Ovary (tissue), 7 donors: ENCODE measurements at regions not wholly inside any gene's neighbourhood (a gene's known extent, or its start where the extent isn't known, plus 50 kb on each side); places are given as distances from the start of the nearest gene placed in this dataset.

Source experiments
- DNase-seq, 5 donors: peaks; one replicate each; pipeline ENCODE4 v3.0.0-alpha.2; 2019 to 2020
- H3K27ac ChIP-seq, 2 donors: fragments of 200-600 bp; one replicate each; pipeline versions ENCODE4 v1.5.1 to v1.8.0; 2019 to 2022
- H3K27me3 ChIP-seq: fragments of 200-600 bp; one replicate; pipeline ENCODE4 v1.8.0; 2022
- H3K36me3 ChIP-seq: fragments of 200-600 bp; sonication (generic); one replicate; pipeline ENCODE4 v1.5.1; 2019
- H3K4me1 ChIP-seq: one replicate; pipeline ENCODE4 v1.8.1; 2013; ENCODE audit warnings: mild to moderate bottlenecking, moderate library complexity; ENCODE audit not compliant: insufficient read depth
- H3K4me3 ChIP-seq: fragments of 200-600 bp; sonication (generic); one replicate; pipeline ENCODE4 v1.5.1; 2017
- H3K9me3 ChIP-seq, 2 donors: fragments of 200-600 bp in 1 of 2; sonication (generic) in 1 of 2; one replicate each; pipeline versions ENCODE4 v1.5.1 to v1.8.1; 2013 to 2019; ENCODE audit warnings: mild to moderate bottlenecking in 1 of 2, moderate library complexity in 1 of 2
- CTCF ChIP-seq, 3 donors: fragments of 450-650 bp in 2 of 3; fragments of 200-600 bp in 1 of 3; IDR thresholded peaks; one replicate each; pipeline versions ENCODE4 v1.5.1 to v1.8.0; 2016 to 2022; ENCODE audit warnings: antibody characterized with exemption in 3 of 3, mild to moderate bottlenecking in 1 of 3
- EP300 ChIP-seq: sonication (generic); formaldehyde crosslinking; IDR thresholded peaks from one replicate; pipeline ENCODE4 v1.6.1; 2017; ENCODE audit warnings: antibody characterized with exemption
- POLR2A ChIP-seq: fragments of 450-650 bp; IDR thresholded peaks from one replicate; pipeline ENCODE4 v1.6.1; 2017; ENCODE audit warnings: antibody characterized with exemption, mild to moderate bottlenecking, moderate library complexity
- WGBS, 3 donors: extraction: QIAGEN DNeasy Blood & Tissue Kit in 1 of 3; methylation state at CpG; one replicate each; pipeline versions ENCODE4 v1.1.5 to v1.1.7; 2013 to 2017; 5-methylcytosine and 5-hydroxymethylcytosine counted together
- intact Hi-C, 4 donors: fragments of 100-400 bp; cut with DNase I; formaldehyde crosslinking; loops; one replicate each; pipeline versions ENCODE4 v1.11.0 to v1.15.1; 2022 to 2023
- donor health status: DM: no; HTN: no; CAD: no; lungs with moderate emphysema.
- donor health status: DM: no; HTN: no; CAD: no.
- donor health status: Bipolar disorder and iron deficiency.
- donor health status: DM: no; HTN: no; CAD: no.
- donor health status: DM: yes; HTN: yes; CAD: no.

- no peak overlapping the region for H3K27ac ChIP-seq
- intact Hi-C loops = no loop called here
- 34 to 53% (median 47%) methylated on average over 5 of the region's 5 CpGs for WGBS, 3 donors
- no peaks in the 10 kb centered on the region for H3K36me3 ChIP-seq
- no peaks in the 10 kb centered on the region for H3K9me3 ChIP-seq
- H3K4me1 ChIP-seq = no peaks in the 10 kb centered on the region
- no peak for TF ChIP-seq EP300
- H3K4me3 ChIP-seq = no peak overlapping the region
- DNase-seq = no peak
- no peaks in the 10 kb centered on the region for H3K27me3 ChIP-seq
Measured at GRCh38 chr4:10897076-10897475, 212.5 kb upstream of the CLNK start.

- intact Hi-C loops = no loop called here
- peak in 1 of 5 donors; percentile 16 for DNase-seq
- Histone ChIP-seq H3K9me3 (no peaks in the 10 kb centered on the region), H3K4me1 (no peaks in the 10 kb centered on the region), H3K27me3 (no peaks in the 10 kb centered on the region), H3K36me3 (no peaks in the 10 kb centered on the region), H3K4me3 (no peak overlapping the region), H3K27ac (no peak overlapping the region)
- WGBS, 3 donors = 78 to 95% (median 89%) methylated on average over 2 of the region's 2 CpGs
- TF ChIP-seq EP300 (no peak), CTCF (IDR thresholded peaks at IDR 0.05) (peak in 1 of 3 donors; percentile 24), POLR2A (no peak)
Measured at GRCh38 chr4:10893395-10893794, 208.8 kb upstream of the CLNK start.

- WGBS, 3 donors = 35 to 50% (median 35%) methylated on average over 2 of the region's 2 CpGs
- DNase-seq = no peak
Measured at GRCh38 chr4:10891866-10892265, 207.3 kb upstream of the CLNK start.

DNA sequence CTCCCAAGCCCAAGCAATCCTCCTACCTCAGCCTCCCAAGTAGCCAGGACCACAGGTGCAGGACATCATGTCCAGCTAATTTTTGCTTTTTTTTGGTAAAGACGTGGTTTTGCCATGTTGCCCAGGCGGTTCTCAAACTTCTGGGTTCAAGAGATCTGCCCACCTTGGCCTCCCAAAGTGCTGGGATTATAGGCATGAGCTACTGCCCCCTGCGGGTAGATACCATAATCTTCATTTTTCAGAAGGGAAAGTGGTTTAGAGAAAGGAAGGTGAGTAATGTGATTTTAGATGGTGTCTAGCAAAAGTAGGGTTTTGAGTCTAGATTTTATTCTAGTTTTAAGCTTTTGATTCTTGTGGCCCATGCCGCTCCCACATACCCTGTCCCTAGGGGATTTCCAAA is 205.3 kb upstream of the CLNK start:
- Histone ChIP-seq H3K9me3 (no peaks in the 10 kb centered on the region), H3K27ac (no peak overlapping the region), H3K27me3 (no peaks in the 10 kb centered on the region), H3K36me3 (no peaks in the 10 kb centered on the region), H3K4me3 (no peak overlapping the region), H3K4me1 (no peaks in the 10 kb centered on the region)
- intact Hi-C loops = no loop called here
- no peak for TF ChIP-seq EP300
- TF ChIP-seq CTCF (IDR thresholded peaks at IDR 0.05) = no peak
- TF ChIP-seq POLR2A = no peak
- no peak for DNase-seq
- 86 to 96% (median 92%) methylated on average over 4 of the region's 4 CpGs for WGBS, 3 donors

More at GRCh38 chr4:10891866-10892265, 207.3 kb upstream of the CLNK start:
- Histone ChIP-seq H3K27me3 (no peaks in the 10 kb centered on the region), H3K4me3 (no peak overlapping the region), H3K4me1 (no peaks in the 10 kb centered on the region), H3K9me3 (no peaks in the 10 kb centered on the region), H3K27ac (no peak overlapping the region), H3K36me3 (no peaks in the 10 kb centered on the region)
- TF ChIP-seq CTCF (IDR thresholded peaks at IDR 0.05) = no peak
- no peak for TF ChIP-seq EP300
- TF ChIP-seq POLR2A = no peak
- intact Hi-C loops = no loop called here

- Histone ChIP-seq H3K36me3 (no peaks in the 10 kb centered on the region), H3K9me3 (no peaks in the 10 kb centered on the region), H3K27me3 (no peaks in the 10 kb centered on the region), H3K4me3 (no peak overlapping the region), H3K4me1 (no peaks in the 10 kb centered on the region), H3K27ac (no peak overlapping the region)
- no peak for DNase-seq
- intact Hi-C loops = no loop called here
- WGBS, 3 donors = 81 to 86% (median 83%) methylated on average over 4 of the region's 4 CpGs
- TF ChIP-seq EP300 (no peak), CTCF (IDR thresholded peaks at IDR 0.05) (no peak), POLR2A (no peak)
Measured at GRCh38 chr4:10879411-10880110, 195.0 kb upstream of the CLNK start.
